EH (cell line): ENCODE measurements at regions not wholly inside any gene's neighbourhood (a gene's known extent, or its start where the extent isn't known, plus 50 kb on each side); places are given as distances from the start of the nearest gene placed in this dataset.

ENCODE experiments used
- DNase-seq: peaks from one replicate; pipeline ENCODE4 v3.0.0-alpha.2; 2015; ENCODE audit warnings: low read depth

GRCh38 chr21:22898051-22898665 is 1899.9 kb downstream of the NCAM2 start:
- DNase-seq: no peak

DNA sequence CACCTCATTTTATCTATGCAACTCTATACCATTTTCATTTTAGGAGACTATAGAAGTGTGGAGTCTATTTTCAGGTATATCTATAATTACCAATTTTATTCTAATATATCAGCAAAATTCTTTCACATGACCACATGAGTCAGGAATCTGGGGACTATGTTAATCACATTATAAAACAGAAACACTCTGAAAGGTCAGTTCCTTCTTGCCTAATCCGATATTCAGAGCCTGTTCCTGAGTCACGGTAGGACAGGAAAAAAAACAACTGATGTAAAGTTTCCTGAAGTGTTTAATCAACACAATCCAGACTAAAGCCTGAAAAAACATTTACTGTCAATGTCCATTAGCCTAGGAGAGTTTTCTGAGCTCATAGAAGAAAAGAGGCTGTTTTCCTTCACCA is 1902.3 kb downstream of the NCAM2 start:
- no peak for DNase-seq

DNA sequence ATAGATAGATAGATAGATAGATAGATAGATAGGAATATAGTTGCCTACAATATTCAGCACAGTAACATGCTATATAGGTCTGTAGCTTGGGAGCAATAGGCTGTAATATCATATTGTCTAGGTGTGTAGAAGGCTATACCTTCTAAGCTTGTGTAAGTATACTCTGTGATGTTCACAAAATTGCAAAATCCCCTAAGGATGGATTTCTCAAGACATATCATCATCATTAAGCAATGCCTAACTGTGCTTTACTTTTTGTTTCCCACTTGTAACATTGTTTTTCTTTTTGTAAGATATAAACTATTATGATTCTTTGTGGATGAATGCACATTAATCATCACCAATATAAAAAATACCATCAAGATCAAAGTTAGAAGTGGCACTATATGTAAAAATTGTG is 1905.6 kb downstream of the NCAM2 start:
- no peak for DNase-seq

- DNase-seq: no peak
These were observed 1906.2 kb downstream of the NCAM2 start for GRCh38 chr21:22904385-22904784.

- DNase-seq: no peak
These were observed 1926.8 kb downstream of the NCAM2 start for GRCh38 chr21:22925032-22925431.

DNA sequence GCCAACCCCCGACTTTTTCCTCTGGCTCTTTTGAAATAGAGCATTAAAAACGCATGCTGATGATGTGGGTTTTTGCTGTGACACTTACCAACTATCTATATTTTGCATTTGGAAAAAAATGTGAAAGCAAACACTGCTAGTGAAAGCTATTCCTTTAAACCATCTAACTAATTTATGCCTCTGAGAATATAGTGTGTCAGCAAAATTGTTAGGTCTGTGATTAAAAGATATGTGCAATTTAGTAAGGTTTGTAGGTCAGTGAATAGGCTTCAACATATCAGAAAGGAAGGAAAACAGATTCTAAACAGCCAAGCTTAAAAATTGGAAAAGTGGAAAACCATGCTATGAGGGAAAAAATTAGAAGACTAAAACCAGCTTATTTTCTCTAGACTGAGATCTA is 1929.3 kb downstream of the NCAM2 start:
- no peak for DNase-seq

- no peak for DNase-seq
These were observed 1943.7 kb downstream of the NCAM2 start for GRCh38 chr21:22941779-22942490.

DNA sequence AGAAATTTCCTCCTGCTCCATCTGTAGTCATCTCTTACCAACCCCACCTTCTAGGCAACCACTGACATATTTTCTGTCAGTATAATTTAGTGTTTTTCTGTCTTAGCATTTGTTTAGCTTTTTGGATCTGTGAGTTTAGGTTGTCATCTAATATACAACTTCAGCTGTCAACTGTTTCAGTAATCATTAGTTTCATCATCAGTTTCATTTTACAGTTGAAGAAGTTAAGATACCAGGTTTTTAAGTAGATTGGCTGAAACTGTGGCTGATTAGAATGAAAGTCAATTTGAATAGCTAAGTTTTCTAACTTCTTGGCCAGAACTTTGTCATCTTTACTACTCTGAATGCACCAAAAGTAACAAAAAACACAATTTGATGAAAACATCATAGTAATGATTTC is 1957.3 kb downstream of the NCAM2 start:
- DNase-seq: no peak

- no peak for DNase-seq
These were observed 1963.0 kb downstream of the NCAM2 start for GRCh38 chr21:22961258-22961657.

- DNase-seq: no peak
These were observed 1967.4 kb downstream of the NCAM2 start for GRCh38 chr21:22965455-22966135.

- no peak for DNase-seq
These were observed 1983.6 kb downstream of the NCAM2 start for GRCh38 chr21:22981819-22982218.

DNA sequence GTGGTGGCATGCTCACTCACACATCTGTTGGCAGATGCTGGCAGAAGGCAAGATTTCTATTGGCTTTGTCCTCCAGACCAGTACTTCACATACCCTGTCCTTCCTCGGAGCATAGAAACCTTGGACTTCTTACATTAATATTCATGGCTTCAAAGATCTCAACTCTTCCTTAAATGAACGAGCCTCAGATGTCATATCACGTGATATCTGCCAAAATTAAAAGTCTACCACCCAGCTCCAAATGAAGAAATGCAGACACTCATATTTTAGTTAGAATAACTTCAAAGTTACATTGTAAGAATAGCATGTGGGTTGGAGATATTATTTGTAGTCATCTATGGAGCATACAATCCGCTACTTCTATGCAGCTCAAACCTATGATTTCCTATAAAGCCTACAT is 1994.9 kb downstream of the NCAM2 start:
- DNase-seq: no peak

- DNase-seq: no peak
These were observed 1995.8 kb downstream of the NCAM2 start for GRCh38 chr21:22993822-22994574.

GRCh38 chr21:23003951-23004350 is 2005.7 kb downstream of the NCAM2 start:
- DNase-seq: no peak

DNA sequence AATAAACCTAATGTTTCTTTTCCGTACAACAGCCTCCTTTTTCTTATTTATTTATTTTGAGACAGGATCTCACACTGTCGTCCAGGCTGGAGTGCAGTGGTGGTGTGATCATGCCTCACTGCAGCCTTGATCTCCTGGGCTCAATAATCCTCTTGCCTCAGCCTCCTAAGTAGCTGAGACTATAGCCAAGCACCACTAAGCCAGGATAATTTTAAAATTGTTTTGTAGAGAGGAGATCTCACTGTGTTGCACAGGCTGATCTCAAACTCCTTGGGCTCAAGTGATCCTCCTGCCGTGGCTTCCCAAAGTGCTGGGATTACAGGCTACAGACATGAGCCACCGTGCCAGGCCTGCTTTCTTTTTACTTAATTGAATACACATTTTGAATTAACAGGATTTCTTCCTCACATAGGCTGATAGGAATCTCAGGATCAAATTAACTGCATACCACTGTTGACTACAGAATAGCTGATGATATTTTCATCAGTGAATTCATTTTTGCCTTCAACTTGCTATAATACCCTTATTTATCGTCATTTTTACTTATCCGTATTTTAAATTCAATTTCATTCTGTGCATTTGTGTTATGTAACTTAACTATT is 2010.5 kb downstream of the NCAM2 start:
- DNase-seq: no peak

- DNase-seq: no peak
These were observed 2011.2 kb downstream of the NCAM2 start for GRCh38 chr21:23009360-23009759.

DNA sequence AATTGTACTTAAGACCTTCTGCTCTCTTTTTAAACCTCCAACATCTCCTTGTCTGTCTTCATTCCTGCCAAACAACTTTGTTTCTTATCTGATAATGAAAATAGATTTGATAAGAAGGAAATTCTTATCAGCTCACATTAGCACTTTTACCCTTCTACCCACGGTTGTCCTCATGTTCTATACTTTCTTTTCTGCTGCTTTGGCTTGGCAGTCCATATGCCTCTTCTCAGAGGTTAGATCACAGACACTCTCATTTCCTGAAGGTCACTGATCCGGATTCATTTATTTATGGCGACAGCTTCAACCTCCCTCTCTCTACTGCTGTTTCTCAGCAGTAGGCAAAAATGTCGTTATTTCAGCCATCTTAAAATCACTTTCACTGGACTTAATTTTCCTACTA is 2015.8 kb downstream of the NCAM2 start:
- DNase-seq: no peak

DNA sequence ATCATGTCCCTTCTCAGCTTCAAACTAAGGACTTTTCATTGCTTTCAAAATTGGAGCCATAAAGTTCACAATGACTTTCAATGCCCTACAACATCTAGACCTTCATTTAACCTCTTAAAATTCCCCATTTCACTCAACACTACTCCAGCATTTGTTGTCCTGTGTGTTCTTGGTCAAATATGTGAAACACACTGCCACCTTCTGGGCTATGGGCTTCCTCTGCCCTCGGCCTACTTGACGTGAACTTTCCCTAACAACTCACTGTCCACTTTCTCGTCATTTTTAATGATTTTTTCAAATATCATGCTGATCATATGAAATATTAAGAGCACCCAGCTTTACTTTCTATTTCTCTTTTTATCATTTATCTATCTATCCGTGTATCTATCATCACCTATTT is 2018.4 kb downstream of the NCAM2 start:
- DNase-seq: no peak

GRCh38 chr21:23017989-23018388 is 2019.8 kb downstream of the NCAM2 start:
- no peak for DNase-seq

DNA sequence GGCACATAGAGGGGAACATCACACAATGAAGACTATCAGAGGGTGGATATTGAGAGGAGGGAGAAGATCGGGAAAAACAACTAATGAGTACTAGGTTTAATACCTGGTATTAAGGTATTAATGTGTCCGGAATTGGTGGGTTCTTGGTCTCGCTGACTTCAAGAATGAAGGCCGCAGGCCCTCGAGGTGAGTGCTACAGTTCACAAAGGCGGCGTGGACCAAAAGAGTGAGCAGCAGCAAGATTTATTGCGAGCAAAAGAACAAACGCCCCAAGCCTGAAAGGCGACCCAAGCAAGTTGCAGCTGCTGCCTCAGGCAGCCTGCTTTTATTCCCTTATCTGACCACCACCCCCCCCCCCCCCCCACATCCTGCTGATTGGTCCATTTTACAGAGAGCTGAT is 2022.8 kb downstream of the NCAM2 start:
- DNase-seq: no peak

DNA sequence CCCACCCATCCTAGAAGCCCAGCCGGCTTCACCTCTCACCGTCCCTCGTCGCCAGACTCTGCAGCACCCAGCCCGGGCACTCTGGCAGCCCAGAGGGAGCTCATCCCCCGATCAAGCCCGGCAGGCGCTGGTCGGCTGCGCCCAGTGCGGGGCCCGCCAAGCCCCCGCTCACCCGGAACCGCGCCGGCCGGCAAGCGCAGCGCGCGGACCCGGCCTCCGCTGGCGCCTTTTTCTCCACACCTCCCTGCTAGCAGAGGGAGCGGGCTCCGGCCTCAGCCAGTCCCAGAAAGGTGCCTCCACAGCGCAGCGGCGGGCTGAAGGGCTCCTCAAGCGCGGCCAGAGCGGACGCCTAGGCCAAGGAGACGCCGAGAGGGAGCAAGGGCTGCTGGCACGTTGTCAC is 2023.3 kb downstream of the NCAM2 start:
- DNase-seq: no peak

- DNase-seq: no peak
These were observed 2028.7 kb downstream of the NCAM2 start for GRCh38 chr21:23026878-23027277.
